Suprapubic skin (tissue), 3 donors: ENCODE measurements at regions not wholly inside any gene's neighbourhood (a gene's known extent, or its start where the extent isn't known, plus 50 kb on each side); places are given as distances from the start of the nearest gene placed in this dataset.

Source experiments
- CTCF ChIP-seq, 2 donors: fragments of 200-600 bp in 1 of 2; fragments of 450-650 bp in 1 of 2; sonication (generic) in 1 of 2; IDR thresholded peaks; one replicate each; pipeline ENCODE4 v1.5.1; 2016 to 2019; ENCODE audit warnings: antibody characterized with exemption in 2 of 2, mild to moderate bottlenecking in 1 of 2, moderate library complexity in 1 of 2
- EP300 ChIP-seq: sonication (generic); formaldehyde crosslinking; IDR thresholded peaks from one replicate; pipeline ENCODE4 v1.6.1; 2017; ENCODE audit warnings: antibody characterized with exemption

DNA sequence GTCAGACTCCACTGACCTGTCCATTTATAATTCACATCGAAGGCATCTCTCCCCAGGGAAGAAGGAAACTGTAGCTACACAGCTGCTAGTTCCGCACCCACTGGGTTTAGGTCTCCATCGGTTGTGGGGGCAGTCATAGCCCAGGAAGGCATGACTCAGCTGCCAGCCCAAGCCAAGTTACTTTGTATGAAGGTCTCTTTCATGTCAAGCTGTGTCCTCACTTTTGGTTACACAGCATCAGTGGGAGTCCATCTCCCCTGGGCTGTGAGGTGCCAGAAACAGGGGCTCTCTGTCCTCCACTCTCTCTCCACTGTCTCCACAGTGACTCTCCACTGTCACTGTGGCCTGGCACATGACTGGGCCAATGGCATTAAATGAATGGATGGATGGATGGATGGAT is 585.2 kb downstream of the BRD1 start:
- TF ChIP-seq CTCF (IDR thresholded peaks at IDR 0.05) (no peak), EP300 (no peak)
